HEK293T (cell line): ENCODE measurements at regions not wholly inside any gene's neighbourhood (a gene's known extent, or its start where the extent isn't known, plus 50 kb on each side); places are given as distances from the start of the nearest gene placed in this dataset.

Source experiments
- CTCF ChIA-PET: fragments of 350-600 bp; formaldehyde crosslinking; extraction: SDS; loops from one replicate; lab custom pipeline; 2021; ENCODE audit warnings: antibody characterized with exemption, inconsistent platforms; lab: Yijun Ruan, JAX
- POLR2A ChIA-PET: fragments of 350-600 bp; formaldehyde crosslinking; extraction: SDS; loops from one replicate; lab custom pipeline; 2020; ENCODE audit warnings: antibody characterized with exemption, inconsistent platforms; lab: Yijun Ruan, JAX
- DNase-seq: peaks from one replicate; pipeline ENCODE4 v3.0.0; 2012; ENCODE audit warnings: mixed read lengths; ENCODE audit errors: extremely low spot score
- ARNT ChIP-seq: fragments of 450-650 bp; IDR thresholded peaks from 2 replicates; pipeline ENCODE4 v1.6.1; 2017; ENCODE audit warnings: mild to moderate bottlenecking
- BHLHE40 ChIP-seq: fragments of 450-650 bp; IDR thresholded peaks from 2 replicates; pipeline ENCODE4 v1.6.1; 2016; ENCODE audit warnings: mild to moderate bottlenecking, moderate library complexity, borderline replicate concordance
- CTBP1 ChIP-seq: fragments of 450-650 bp; IDR thresholded peaks from 2 replicates; pipeline ENCODE4 v1.6.1; 2016; ENCODE audit warnings: borderline replicate concordance
- FOXA1 ChIP-seq: fragments of 450-650 bp; IDR thresholded peaks from 2 replicates; pipeline ENCODE4 v1.6.1; 2016; ENCODE audit warnings: mild to moderate bottlenecking
- FOXK2 ChIP-seq: fragments of 450-650 bp; IDR thresholded peaks from 2 replicates; pipeline ENCODE4 v1.6.1; 2016; ENCODE audit warnings: mild to moderate bottlenecking
- FOXM1 ChIP-seq: fragments of 450-650 bp; IDR thresholded peaks from 2 replicates; pipeline ENCODE4 v1.6.1; 2017; ENCODE audit warnings: mild to moderate bottlenecking, borderline replicate concordance
- HDGF ChIP-seq: fragments of 450-650 bp; IDR thresholded peaks from 2 replicates; pipeline ENCODE4 v1.6.1; 2017; ENCODE audit warnings: antibody characterized with exemption, borderline replicate concordance
- L3MBTL2 ChIP-seq: fragments of 450-650 bp; conservative IDR thresholded peaks from 2 replicates; pipeline ENCODE4 v1.6.1; 2016; ENCODE audit warnings: mild to moderate bottlenecking
- LEF1 ChIP-seq: fragments of 450-650 bp; IDR thresholded peaks from 2 replicates; pipeline ENCODE4 v1.6.1; 2017; ENCODE audit warnings: mild to moderate bottlenecking, borderline replicate concordance
- NFRKB ChIP-seq: fragments of 450-650 bp; IDR thresholded peaks from 2 replicates; pipeline ENCODE4 v1.6.1; 2016; ENCODE audit warnings: mild to moderate bottlenecking, moderate library complexity
- PKNOX1 ChIP-seq: fragments of 450-650 bp; IDR thresholded peaks from 2 replicates; pipeline ENCODE4 v1.6.1; 2016
- SP1 ChIP-seq: fragments of 450-650 bp; IDR thresholded peaks from 2 replicates; pipeline ENCODE4 v1.6.1; 2017
- SUZ12 ChIP-seq: fragments of 450-650 bp; IDR thresholded peaks from 2 replicates; pipeline ENCODE4 v1.6.1; 2016; ENCODE audit warnings: mild to moderate bottlenecking
- TARDBP ChIP-seq: fragments of 450-650 bp; IDR thresholded peaks from 2 replicates; pipeline ENCODE4 v1.6.1; 2016
- ZNF384 ChIP-seq: fragments of 450-650 bp; IDR thresholded peaks from 2 replicates; pipeline ENCODE4 v1.6.1; 2016

- POLR2A ChIA-PET, result no interaction called here
- CTCF ChIA-PET, result no interaction called here
- TF ChIP-seq LEF1 (no peak), SP1 (no peak), BHLHE40 (no peak), NFRKB (no peak), FOXA1 (no peak), FOXM1 (no peak), FOXK2 (no peak), PKNOX1 (no peak), CTBP1 (no peak), TARDBP (no peak), HDGF (no peak), ARNT (no peak), ZNF384 (no peak), L3MBTL2 (no peak)
- DNase-seq, result no peak
Observed at GRCh38 chr2:103527278-103527677, 765.4 kb downstream of the TMEM182 start.

- ChIA-PET CTCF (no interaction called here), POLR2A (no interaction called here)
- no peak for TF ChIP-seq SUZ12
- TF ChIP-seq FOXK2, result no peak
- TF ChIP-seq PKNOX1, result no peak
- TF ChIP-seq BHLHE40, result no peak
- no peak for TF ChIP-seq LEF1
- TF ChIP-seq TARDBP, result no peak
- no peak for TF ChIP-seq ZNF384
- no peak for TF ChIP-seq ARNT
- TF ChIP-seq CTBP1, result no peak
- TF ChIP-seq HDGF, result no peak
- TF ChIP-seq NFRKB, result no peak
- no peak for TF ChIP-seq FOXA1
- TF ChIP-seq L3MBTL2, result no peak
- no peak for TF ChIP-seq SP1
- no peak for DNase-seq
Observed at GRCh38 chr2:103529798-103530502, 768.1 kb downstream of the TMEM182 start.

DNA sequence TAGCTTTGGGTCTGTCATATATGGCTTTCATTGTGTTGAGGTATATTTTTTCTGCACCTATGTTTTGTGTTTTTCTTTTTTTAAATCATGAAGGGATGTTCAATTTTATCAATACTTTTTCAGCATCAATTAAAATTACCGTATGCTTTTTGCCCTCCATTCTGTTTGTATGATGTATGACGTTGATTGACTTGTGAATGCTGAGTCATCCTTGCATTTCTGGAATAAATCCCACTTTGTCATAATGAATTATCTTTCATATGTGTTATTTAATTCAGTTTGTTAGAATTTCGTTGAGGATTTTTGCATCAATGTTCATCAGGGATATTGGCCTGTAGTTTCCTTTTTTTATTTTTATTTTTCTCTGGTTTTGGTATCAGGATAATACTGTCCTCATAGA is 790.9 kb downstream of the TMEM182 start:
- no peak for TF ChIP-seq PKNOX1
- no peak for TF ChIP-seq HDGF
- no peak for DNase-seq
- POLR2A ChIA-PET, result no interaction called here
- CTCF ChIA-PET, result no interaction called here

GRCh38 chr2:103594823-103595222 is 833.0 kb downstream of the TMEM182 start:
- POLR2A ChIA-PET, result no interaction called here
- CTCF ChIA-PET, result no interaction called here
- no peak for DNase-seq
- TF ChIP-seq TARDBP, result no peak
- TF ChIP-seq BHLHE40, result no peak
- TF ChIP-seq FOXA1, result no peak
- TF ChIP-seq FOXM1, result no peak
- TF ChIP-seq ZNF384, result no peak

DNA sequence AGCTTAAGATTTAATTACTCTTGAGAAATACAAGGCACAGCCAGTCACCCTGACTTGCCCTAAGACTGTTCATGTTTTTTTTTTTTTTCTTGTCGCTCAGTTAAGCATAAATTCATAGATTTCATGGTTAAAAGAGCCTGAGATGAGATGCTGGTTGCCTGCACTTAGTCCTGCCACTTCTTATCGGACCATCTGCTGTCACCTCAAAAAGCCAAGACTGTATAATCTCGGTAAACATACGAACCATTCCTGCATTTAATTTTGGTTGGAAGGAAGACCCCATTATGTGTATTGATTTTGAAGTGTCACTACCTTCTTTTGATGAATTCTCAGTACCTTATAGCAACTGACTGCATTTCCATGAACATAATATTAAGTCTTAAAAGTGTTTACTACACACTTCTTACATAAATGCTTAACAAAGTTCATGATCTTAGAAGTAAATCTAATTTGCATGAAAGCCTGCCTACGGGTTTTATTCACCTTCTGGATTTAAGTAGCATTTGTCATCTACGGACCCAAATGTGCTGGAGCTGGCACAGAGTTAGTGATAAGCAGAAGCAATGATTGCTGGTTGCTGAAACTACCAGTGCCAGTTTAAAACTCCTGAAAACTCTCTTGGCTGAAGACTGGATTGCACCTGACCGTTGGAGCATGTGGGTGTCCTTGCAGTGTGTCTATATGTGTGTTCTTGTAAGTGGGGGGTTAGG is 843.4 kb downstream of the TMEM182 start:
- TF ChIP-seq HDGF (no peak), NFRKB (no peak), BHLHE40 (no peak), CTBP1 (no peak), FOXM1 (no peak), LEF1 (no peak), TARDBP (no peak), SP1 (no peak)
- ChIA-PET CTCF (no interaction called here), POLR2A (no interaction called here)
- DNase-seq, result no peak

DNA sequence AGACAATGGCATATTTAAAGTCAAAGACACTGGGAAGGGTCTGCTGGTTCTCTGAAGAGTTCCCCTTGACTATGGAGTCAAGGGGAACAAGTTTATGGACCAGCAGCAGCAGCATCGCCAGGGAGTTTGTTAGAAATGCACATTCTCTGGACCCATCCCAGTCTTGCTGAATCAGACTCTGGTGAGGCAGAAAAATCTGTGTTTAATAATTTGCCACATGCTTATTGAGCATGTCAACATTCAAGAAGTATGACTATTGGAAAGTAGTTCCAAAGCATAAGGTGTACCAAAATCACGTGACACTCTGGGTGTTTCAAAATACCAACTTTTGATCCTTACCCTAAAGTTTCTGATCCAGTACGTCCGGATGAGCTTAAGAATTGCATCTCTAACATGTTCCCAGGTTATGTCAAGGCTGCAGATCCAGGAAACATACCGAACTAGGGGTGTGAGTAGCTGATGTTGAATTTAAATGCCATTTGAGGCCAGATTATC is 853.8 kb downstream of the TMEM182 start:
- ChIA-PET CTCF (no interaction called here), POLR2A (no interaction called here)
- no peak for TF ChIP-seq L3MBTL2
- TF ChIP-seq ARNT, result no peak
- no peak for TF ChIP-seq TARDBP
- DNase-seq, result no peak

DNA sequence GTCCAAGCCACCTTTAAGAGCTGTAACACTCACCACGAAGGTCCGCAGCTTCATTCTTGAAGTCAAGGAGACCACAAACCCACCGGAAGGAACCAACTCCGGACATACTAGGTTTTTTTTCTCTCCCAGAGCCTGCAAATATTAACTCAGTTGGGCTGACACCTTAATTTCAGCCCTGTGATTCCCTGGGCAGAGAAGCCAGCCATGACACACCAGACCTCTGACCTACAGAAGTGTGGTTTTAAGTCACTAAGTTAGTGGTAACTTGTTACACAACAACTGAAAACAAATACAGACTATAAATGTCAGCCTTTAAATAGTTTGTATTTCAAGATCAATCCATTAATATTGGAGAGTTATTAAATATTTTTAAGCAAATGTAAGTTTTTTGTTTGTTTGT is 855.1 kb downstream of the TMEM182 start:
- POLR2A ChIA-PET, result no interaction called here
- no peak for TF ChIP-seq SUZ12
- CTCF ChIA-PET, result no interaction called here
- no peak for DNase-seq
